GM18505 (cell line): ENCODE measurements at regions not wholly inside any gene's neighbourhood (a gene's known extent, or its start where the extent isn't known, plus 50 kb on each side); places are given as distances from the start of the nearest gene placed in this dataset.

ENCODE experiments used
- ATAC-seq: cut with Tn5 transposase; IDR thresholded peaks from one replicate; pipeline ENCODE4 v1.9.1; 2021; ENCODE audit not compliant: unreplicated experiment
- POLR2A ChIP-seq: IDR thresholded peaks from 4 replicates; pipeline ENCODE4 v1.6.1; 2011; ENCODE audit warnings: borderline replicate concordance; ENCODE audit not compliant: insufficient read depth, insufficient read length; ENCODE audit errors: extremely low read depth

DNA sequence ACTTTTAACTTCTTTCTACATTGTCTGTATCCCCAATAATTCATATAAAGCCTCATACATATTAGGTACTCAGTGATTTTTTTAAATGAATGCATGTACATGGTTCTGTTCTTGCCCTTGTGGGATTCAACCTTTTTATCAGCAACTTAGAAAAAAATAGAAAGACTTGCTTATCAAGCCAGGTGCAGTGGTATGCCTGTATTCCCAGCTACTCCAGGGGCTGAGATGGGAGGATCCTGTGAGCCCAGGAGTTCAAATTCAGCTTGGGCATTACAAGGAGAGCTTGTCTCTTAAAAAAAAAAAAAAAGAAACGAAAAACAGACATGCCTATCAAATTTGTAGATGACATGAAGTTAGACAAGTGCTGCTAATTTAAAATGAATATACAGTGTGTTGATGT, 54.2 kb upstream of the MYCBP2 start:
- ATAC-seq: no peak
- TF ChIP-seq POLR2A: no peak

DNA sequence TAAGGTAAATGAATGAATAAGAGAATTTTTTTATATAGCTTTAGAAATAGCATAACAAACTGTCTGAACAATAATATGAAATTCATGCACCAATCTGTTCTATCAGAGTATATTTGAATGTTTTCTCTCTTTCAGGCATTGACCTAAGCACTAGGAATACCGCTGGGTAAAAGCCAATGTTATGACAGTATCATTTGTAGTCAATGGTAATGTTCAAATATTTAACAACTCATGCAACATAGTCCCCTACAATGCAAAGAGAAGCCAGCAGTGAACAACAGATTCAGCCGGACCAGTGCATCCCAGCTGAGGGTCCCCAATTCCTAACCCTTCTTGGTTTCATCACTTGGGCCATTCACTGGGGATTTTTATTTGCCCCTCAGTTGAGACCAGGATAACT, 52.6 kb upstream of the MYCBP2 start:
- no peak for ATAC-seq

DNA sequence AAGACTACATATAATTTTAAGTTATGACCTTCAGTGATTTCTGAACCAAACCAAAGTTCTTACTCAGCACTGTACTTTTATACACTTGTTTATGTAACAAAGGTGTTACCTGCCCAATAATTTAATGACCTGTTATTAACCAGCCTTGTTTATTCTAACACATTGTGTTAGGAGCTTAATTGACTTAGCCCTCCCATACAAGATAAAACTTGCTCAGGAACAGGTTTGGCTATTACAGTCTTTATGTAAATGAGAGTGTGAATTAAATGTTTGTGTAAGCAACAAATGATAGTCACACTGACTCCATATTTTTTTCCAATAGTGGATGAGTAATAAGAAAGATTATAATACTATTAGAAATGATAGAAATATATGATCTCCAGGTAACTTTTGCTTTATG, 51.8 kb upstream of the MYCBP2 start:
- TF ChIP-seq POLR2A: no peak
- no peak for ATAC-seq

More for the DNA sequence above, 52.6 kb upstream of the MYCBP2 start:
- no peak for TF ChIP-seq POLR2A

DNA sequence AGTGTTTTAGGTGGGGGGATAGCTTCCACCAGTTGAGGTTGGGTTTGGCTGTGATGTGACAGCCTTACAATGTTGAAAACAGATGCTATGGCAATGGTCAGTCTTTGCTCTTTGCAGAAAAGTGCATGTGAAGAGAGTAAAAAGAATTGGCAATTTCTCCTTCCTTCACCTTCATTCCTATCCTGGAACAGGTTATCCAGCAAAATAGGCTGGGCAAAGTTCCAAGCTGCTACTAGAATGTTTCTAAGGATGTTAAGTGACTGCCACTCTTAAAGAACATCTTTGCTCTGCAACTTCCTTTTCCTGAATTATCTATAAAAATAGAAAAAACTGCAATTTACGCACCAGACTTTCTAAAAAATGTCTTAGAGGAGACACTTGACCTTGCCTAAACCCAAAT, 50.1 kb upstream of the MYCBP2 start:
- no peak for ATAC-seq
- TF ChIP-seq POLR2A: no peak
